ENCODE measurements at regions not wholly inside any gene's neighbourhood (a gene's known extent, or its start where the extent isn't known, plus 50 kb on each side); places are given as distances from the start of the nearest gene placed in this dataset.
"Not testable (repeated sequence)": the region's sequence is repeated elsewhere in the genome, so short reads cannot be mapped to it uniquely, and the experiment has no call there.

GRCh38 chr7:86445285-86445684 is 198.4 kb upstream of the GRM3 start:
- TF ChIP-seq CTCF (IDR thresholded peaks at IDR 0.05; ENCODE audit: low read length, missing control alignments): no peak
- no peak for DNase-seq (ENCODE audit: low read depth)
- no peak overlapping the region for H3K4me3 ChIP-seq (replicated peaks; ENCODE audit: low read depth, low read length)

- TF ChIP-seq CTCF (IDR thresholded peaks at IDR 0.05; ENCODE audit: low read length, missing control alignments): no peak
- no peak overlapping the region for H3K4me3 ChIP-seq (replicated peaks; ENCODE audit: low read depth, low read length)
- no peak for DNase-seq (ENCODE audit: low read depth)
Observed at GRCh38 chr7:86444245-86444644, 199.5 kb upstream of the GRM3 start.

DNA sequence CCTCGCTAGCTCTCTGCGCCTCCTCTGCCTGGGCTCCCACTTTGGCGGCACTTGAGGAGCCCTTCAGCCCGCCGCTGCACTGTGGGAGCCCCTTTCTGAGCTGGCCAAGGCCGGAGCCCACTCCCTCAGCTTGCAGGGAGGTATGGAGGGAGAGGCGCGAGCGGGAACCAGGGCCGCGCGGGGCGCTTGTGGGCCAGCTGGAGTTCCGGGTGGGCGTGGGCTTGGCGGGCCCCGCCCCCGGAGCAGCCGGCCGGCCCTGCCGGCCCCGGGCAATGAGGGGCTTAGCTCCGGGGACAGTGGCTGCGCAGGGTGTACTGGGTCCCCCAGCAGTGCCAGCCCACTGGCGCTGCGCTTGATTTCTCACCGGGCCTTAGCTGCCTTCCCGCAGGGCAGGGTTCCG is 203.3 kb upstream of the GRM3 start:
- DNase-seq (ENCODE audit: low read depth); H3K4me3 ChIP-seq (replicated peaks; ENCODE audit: low read depth, low read length): not testable (repeated sequence)

- DNase-seq (ENCODE audit: low read depth): no peak
- TF ChIP-seq CTCF (IDR thresholded peaks at IDR 0.05; ENCODE audit: low read length, missing control alignments): no peak
- no peak overlapping the region for H3K4me3 ChIP-seq (replicated peaks; ENCODE audit: low read depth, low read length)
Observed at GRCh38 chr7:86437951-86438450, 205.7 kb upstream of the GRM3 start.

- TF ChIP-seq CTCF (IDR thresholded peaks at IDR 0.05; ENCODE audit: low read length, missing control alignments): no peak
- H3K4me3 ChIP-seq (replicated peaks; ENCODE audit: low read depth, low read length): no peak overlapping the region
- DNase-seq (ENCODE audit: low read depth): no peak
Observed at GRCh38 chr7:86431761-86432160, 211.9 kb upstream of the GRM3 start.

- H3K4me3 ChIP-seq (replicated peaks; ENCODE audit: low read depth, low read length): no peak overlapping the region
- no peak for DNase-seq (ENCODE audit: low read depth)
- TF ChIP-seq CTCF (IDR thresholded peaks at IDR 0.05; ENCODE audit: low read length, missing control alignments): no peak
Observed at GRCh38 chr7:86411814-86412213, 231.9 kb upstream of the GRM3 start.

DNA sequence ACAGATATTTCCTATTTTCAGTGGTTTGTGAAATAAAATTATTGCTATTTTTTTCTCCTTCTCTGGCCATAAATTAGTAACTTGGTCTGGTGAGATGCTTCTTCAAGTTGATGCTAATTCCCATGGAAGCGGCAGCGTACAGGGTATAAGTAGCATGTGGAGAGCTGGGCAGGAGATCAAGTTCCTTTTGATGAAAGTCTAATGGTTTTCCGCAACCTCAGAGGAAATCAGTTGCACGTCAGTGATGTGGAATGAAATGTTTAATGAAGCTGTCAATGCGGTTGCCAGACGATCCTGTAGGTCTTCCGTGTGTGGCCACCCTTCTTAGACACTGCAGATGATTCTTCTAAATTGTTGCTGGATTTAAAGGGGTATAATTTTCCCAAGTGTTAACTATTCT is 236.4 kb upstream of the GRM3 start:
- H3K4me3 ChIP-seq (replicated peaks; ENCODE audit: low read depth, low read length): no peak overlapping the region
- DNase-seq (ENCODE audit: low read depth): no peak
- no peak for TF ChIP-seq CTCF (IDR thresholded peaks at IDR 0.05; ENCODE audit: low read length, missing control alignments)
